Endothelial cell of umbilical vein (primary cell): ENCODE measurements at regions not wholly inside any gene's neighbourhood (a gene's known extent, or its start where the extent isn't known, plus 50 kb on each side); places are given as distances from the start of the nearest gene placed in this dataset.

Experiments used
- BruUV-seq: library from RNA; stranded (reverse); fragments of 400-500 nt; replicated peaks from 2 replicates; lab custom pipeline; 2021; lab: Mats Ljungman, UMichigan
- CTCF ChIA-PET: fragments of 300-600, 350-600 bp; sonication (Branson Sonifier 250); formaldehyde crosslinking; loops from one replicate; lab custom pipeline; 2021; ENCODE audit warnings: antibody characterized with exemption, inconsistent platforms; lab: Charles Lee
- POLR2A ChIA-PET: fragments of 300-600, 350-600 bp; sonication (Branson Sonifier 250); formaldehyde crosslinking; loops from one replicate; lab custom pipeline; 2021; ENCODE audit warnings: antibody characterized with exemption, inconsistent platforms; lab: Charles Lee
- DNase-seq: peaks from one replicate; pipeline ENCODE4 v3.0.0-alpha.2; 2011; ENCODE audit warnings: low read depth, low spot score
- FAIRE-seq: peaks from 2 replicates; lab custom pipeline; 2011; peaks lifted over from hg19 to GRCh38; lab: Jason Lieb, UNC
- H2AFZ ChIP-seq: 2 replicates; pipeline ENCODE4 v1.6.0; 2012; ENCODE audit warnings: low read depth, low read length, control low read depth, inconsistent platforms
- H3K27ac ChIP-seq: 2 replicates; pipeline ENCODE4 v1.5.1; 2011; ENCODE audit warnings: low read depth, mild to moderate bottlenecking, control low read depth, low read length, moderate library complexity; ENCODE audit not compliant: insufficient read depth
- H3K27me3 ChIP-seq, 2 experiments: 2 replicates each; pipeline versions ENCODE4 v1.6.0 to v1.6.1; 2011; ENCODE audit warnings: low read length in 2 of 2, mixed read lengths in 1 of 2; ENCODE audit not compliant: control insufficient read depth in 2 of 2, insufficient read depth in 2 of 2
- H3K36me3 ChIP-seq, 2 experiments: 2 replicates in 1 of 2; 3 replicates in 1 of 2; pipeline ENCODE4 v1.5.1; 2011; ENCODE audit warnings: low read length in 2 of 2, mild to moderate bottlenecking in 1 of 2, moderate library complexity in 1 of 2; ENCODE audit not compliant: control insufficient read depth in 2 of 2, insufficient read depth in 2 of 2; ENCODE audit errors: extremely low read depth in 1 of 2
- H3K4me1 ChIP-seq: 3 replicates; pipeline ENCODE4 v1.5.1; 2011; ENCODE audit warnings: mild to moderate bottlenecking, low read length; ENCODE audit not compliant: control insufficient read depth, insufficient read depth; ENCODE audit errors: extremely low read depth
- H3K4me2 ChIP-seq: 2 replicates; pipeline ENCODE4 v1.6.1; 2011; ENCODE audit warnings: low read length, control low read depth, mixed read lengths; ENCODE audit not compliant: insufficient read depth
- H3K4me3 ChIP-seq, 3 experiments: fragments of 200-600 bp in 1 of 3; sonication (generic), shearing (Covaris generic) in 1 of 3; replicated peaks in 1 of 3; 2 replicates each; pipeline ENCODE4 v1.5.1; 2011 to 2016; ENCODE audit warnings: control low read depth in 3 of 3, low read length in 3 of 3, mild to moderate bottlenecking in 2 of 3, inconsistent platforms in 1 of 3, low read depth in 1 of 3, moderate library complexity in 1 of 3; ENCODE audit not compliant: insufficient read depth in 1 of 3
- H3K79me2 ChIP-seq: 2 replicates; pipeline ENCODE4 v1.6.0; 2012; ENCODE audit warnings: low read length, inconsistent platforms; ENCODE audit not compliant: control insufficient read depth, insufficient read depth
- H3K9ac ChIP-seq: replicated peaks from 2 replicates; pipeline ENCODE3; 2011; ENCODE audit warnings: low read length, control low read depth; ENCODE audit not compliant: insufficient read depth; ENCODE audit errors: extremely low read depth
- H3K9me1 ChIP-seq: replicated peaks from 3 replicates; pipeline ENCODE4 v1.6.0; 2011; ENCODE audit warnings: mild to moderate bottlenecking, low read length; ENCODE audit not compliant: control insufficient read depth, insufficient read depth; ENCODE audit errors: extremely low read depth
- H3K9me3 ChIP-seq: replicated peaks from 2 replicates; pipeline ENCODE4 v1.5.1; 2012; ENCODE audit warnings: low read length, inconsistent platforms; ENCODE audit not compliant: control insufficient read depth, insufficient read depth
- H4K20me1 ChIP-seq: replicated peaks from 2 replicates; pipeline ENCODE3; 2011; ENCODE audit warnings: mild to moderate bottlenecking, low read length; ENCODE audit not compliant: control insufficient read depth, insufficient read depth; ENCODE audit errors: extremely low read depth
- CTCF ChIP-seq, 2 donors: IDR thresholded peaks; 1 replicate in 1 of 2; 2 replicates in 1 of 2; pipeline ENCODE4 v1.5.1; 2011; ENCODE audit warnings: low read length in 2 of 2, mild to moderate bottlenecking in 2 of 2, moderate library complexity in 2 of 2, control low read depth in 1 of 2, inconsistent platforms in 1 of 2, low read depth in 1 of 2; ENCODE audit not compliant: insufficient read depth in 1 of 2; ENCODE audit errors: extremely low read depth in 1 of 2
- EZH2 ChIP-seq: IDR thresholded peaks from 2 replicates; pipeline ENCODE4 v1.6.1; 2012; ENCODE audit warnings: borderline replicate concordance, low read depth, mild to moderate bottlenecking, moderate library complexity, low read length, inconsistent platforms; ENCODE audit not compliant: severe bottlenecking
- FOS ChIP-seq: IDR thresholded peaks from 2 replicates; pipeline ENCODE4 v1.6.1; 2011; ENCODE audit warnings: mild to moderate bottlenecking, low read length, moderate library complexity, borderline replicate concordance; ENCODE audit not compliant: insufficient read depth
- GATA2 ChIP-seq: IDR thresholded peaks from 2 replicates; pipeline ENCODE4 v1.7.0; 2011; ENCODE audit warnings: low read depth, mild to moderate bottlenecking, moderate library complexity, mixed read lengths, low read length; ENCODE audit not compliant: insufficient read length, insufficient read depth
- JUN ChIP-seq: IDR thresholded peaks from 2 replicates; pipeline ENCODE4 v1.6.1; 2011; ENCODE audit warnings: borderline replicate concordance, low read depth; ENCODE audit not compliant: insufficient read length, insufficient read depth
- MAX ChIP-seq: IDR thresholded peaks from 2 replicates; pipeline ENCODE4 v1.6.1; 2011; ENCODE audit not compliant: insufficient read depth, insufficient read length
- MYC ChIP-seq: IDR thresholded peaks from one replicate; pipeline ENCODE4 v1.6.1; 2011; ENCODE audit warnings: mild to moderate bottlenecking, low read depth, low read length
- POLR2A ChIP-seq: IDR thresholded peaks from 2 replicates; pipeline ENCODE4 v1.6.1; 2012; ENCODE audit warnings: low read depth, mild to moderate bottlenecking, control low read depth, low read length
- POLR2AphosphoS5 ChIP-seq: IDR thresholded peaks from 2 replicates; pipeline ENCODE4 v1.6.1; 2012; ENCODE audit warnings: low read depth, mild to moderate bottlenecking, control low read depth, low read length, moderate library complexity; ENCODE audit not compliant: insufficient read depth
- dilution Hi-C: fragments of 300-500 bp; cut with MboI; formaldehyde crosslinking; loops from one replicate; pipeline ENCODE4 v1.15.0; 2019; ENCODE audit warnings: low sequenced_read_pairs; ENCODE audit not compliant: extremely low pct_ligation_motif_present
- intact Hi-C: fragments of 100-400 bp; cut with micrococcal nuclease; formaldehyde crosslinking; loops from one replicate; pipeline ENCODE4 v1.10.0; 2022

- Histone ChIP-seq H3K4me1 (peaks cover 25% of the 10 kb centered on the region), H3K36me3 (no peaks in the 10 kb centered on the region), H4K20me1 (no peaks in the 10 kb centered on the region), H3K27me3 (no peaks in the 10 kb centered on the region), H3K27ac (no peak overlapping the region), H2AFZ (no peak overlapping the region), H3K9ac (no peak overlapping the region), H3K4me2 (no peak overlapping the region), H3K4me3 (no peak overlapping the region), H3K79me2 (no peaks in the 10 kb centered on the region), H3K9me1 (no peaks in the 10 kb centered on the region), H3K9me3 (no peaks in the 10 kb centered on the region)
- ChIA-PET CTCF (no interaction called here), POLR2A (no interaction called here)
- FAIRE-seq = no peak
- BruUV-seq = no TSS peak
- intact Hi-C loops (no loop called here), dilution Hi-C loops (no loop called here)
- DNase-seq = no peak
- no peak for TF ChIP-seq JUN
- no peak for TF ChIP-seq FOS
- no peak for TF ChIP-seq POLR2A
- TF ChIP-seq POLR2AphosphoS5 = no peak
- no peak for TF ChIP-seq GATA2
- no peak for TF ChIP-seq EZH2
- TF ChIP-seq MAX = no peak
- no peak for TF ChIP-seq CTCF (IDR thresholded peaks at IDR 0.05; ENCODE audit: extremely low read depth in 1 of 2, insufficient read depth in 1 of 2, low read depth in 1 of 2, low read length in 2 of 2)
- no peak for TF ChIP-seq MYC
Observed at GRCh38 chr4:128359422-128359821, 71.8 kb upstream of the PGRMC2 start.
